ENCODE measurements at regions not wholly inside any gene's neighbourhood (a gene's known extent, or its start where the extent isn't known, plus 50 kb on each side); places are given as distances from the start of the nearest gene placed in this dataset.

- TF ChIP-seq POLR2A (IDR thresholded peaks at IDR 0.05): no peak
- no peak for TF ChIP-seq CTCF (IDR thresholded peaks at IDR 0.05)
- no peak for TF ChIP-seq POLR2AphosphoS5 (IDR thresholded peaks at IDR 0.05)
Observed at GRCh38 chr1:200243042-200243437, 166.8 kb downstream of the ZNF281 start.

All from upper lobe of left lung (tissue), 4 donors.